HL-60 (cell line): ENCODE measurements at regions not wholly inside any gene's neighbourhood (a gene's known extent, or its start where the extent isn't known, plus 50 kb on each side); places are given as distances from the start of the nearest gene placed in this dataset.

Source experiments
- DNase-seq, 2 experiments: peaks; one replicate each; pipeline ENCODE4 v3.0.0-alpha.2; 2010 to 2020; ENCODE audit warnings: low read depth in 1 of 2, low spot score in 1 of 2
- H3K27ac ChIP-seq: fragments of 250-450 bp; sonication (Bioruptor Pico); replicated peaks from 2 replicates; pipeline ENCODE4 v1.5.1; 2020; ENCODE audit warnings: mild to moderate bottlenecking, moderate library complexity
- H3K27me3 ChIP-seq: fragments of 250-450 bp; sonication (Bioruptor Pico); 2 replicates; pipeline ENCODE4 v1.5.1; 2021; ENCODE audit warnings: mild to moderate bottlenecking, moderate library complexity; ENCODE audit not compliant: insufficient read depth, poor library complexity, severe bottlenecking
- H3K4me3 ChIP-seq: replicated peaks from 2 replicates; pipeline ENCODE4 v1.5.1; 2011; ENCODE audit warnings: mild to moderate bottlenecking, control low read depth, low read length; ENCODE audit not compliant: insufficient read depth
- GABPA ChIP-seq: IDR thresholded peaks from 2 replicates; pipeline ENCODE4 v1.6.1; 2012; ENCODE audit warnings: low read depth
- POLR2AphosphoS5 ChIP-seq: IDR thresholded peaks from 2 replicates; pipeline ENCODE4 v1.6.1; 2012; ENCODE audit warnings: low read depth
- SPI1 ChIP-seq: IDR thresholded peaks from 2 replicates; pipeline ENCODE4 v1.6.1; 2012; ENCODE audit warnings: low read depth, mild to moderate bottlenecking, borderline replicate concordance
- TF ChIP-seq, protein P1 (sequence below): IDR thresholded peaks from 2 replicates; pipeline ENCODE4 v1.6.1; 2012; ENCODE audit warnings: low read depth; ENCODE audit not compliant: insufficient replicate concordance
- TF ChIP-seq, protein P2 (sequence below): IDR thresholded peaks from one replicate; pipeline ENCODE4 v1.5.1; 2011; ENCODE audit warnings: low read length, control low read depth, inconsistent platforms; ENCODE audit not compliant: insufficient read depth

DNA sequence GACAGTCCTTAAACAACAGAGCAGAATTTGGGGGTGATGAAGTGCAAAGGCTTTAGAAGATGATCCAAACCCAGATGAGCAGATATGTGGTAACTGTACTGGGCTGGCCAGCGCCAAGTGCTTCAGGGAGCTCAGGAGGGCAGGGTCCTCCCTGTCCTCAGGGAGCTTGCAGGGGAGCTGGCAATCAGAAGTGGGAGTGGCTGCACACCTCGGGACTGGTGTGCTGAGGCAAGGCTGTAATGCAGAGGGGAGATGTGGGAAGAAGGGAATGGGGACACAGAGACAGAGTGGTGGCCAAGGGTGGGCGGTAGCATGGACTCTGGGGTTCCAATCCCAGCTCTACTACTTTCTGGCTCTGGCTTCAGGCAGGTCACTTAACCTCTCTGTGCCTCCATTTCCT is 235.6 kb upstream of the NCAM1 start:
- no peak for DNase-seq
- no peak overlapping the region for H3K4me3 ChIP-seq
- TF ChIP-seq POLR2AphosphoS5 (no peak), GABPA (no peak), SPI1 (no peak)
- TF ChIP-seq, protein P1, sequence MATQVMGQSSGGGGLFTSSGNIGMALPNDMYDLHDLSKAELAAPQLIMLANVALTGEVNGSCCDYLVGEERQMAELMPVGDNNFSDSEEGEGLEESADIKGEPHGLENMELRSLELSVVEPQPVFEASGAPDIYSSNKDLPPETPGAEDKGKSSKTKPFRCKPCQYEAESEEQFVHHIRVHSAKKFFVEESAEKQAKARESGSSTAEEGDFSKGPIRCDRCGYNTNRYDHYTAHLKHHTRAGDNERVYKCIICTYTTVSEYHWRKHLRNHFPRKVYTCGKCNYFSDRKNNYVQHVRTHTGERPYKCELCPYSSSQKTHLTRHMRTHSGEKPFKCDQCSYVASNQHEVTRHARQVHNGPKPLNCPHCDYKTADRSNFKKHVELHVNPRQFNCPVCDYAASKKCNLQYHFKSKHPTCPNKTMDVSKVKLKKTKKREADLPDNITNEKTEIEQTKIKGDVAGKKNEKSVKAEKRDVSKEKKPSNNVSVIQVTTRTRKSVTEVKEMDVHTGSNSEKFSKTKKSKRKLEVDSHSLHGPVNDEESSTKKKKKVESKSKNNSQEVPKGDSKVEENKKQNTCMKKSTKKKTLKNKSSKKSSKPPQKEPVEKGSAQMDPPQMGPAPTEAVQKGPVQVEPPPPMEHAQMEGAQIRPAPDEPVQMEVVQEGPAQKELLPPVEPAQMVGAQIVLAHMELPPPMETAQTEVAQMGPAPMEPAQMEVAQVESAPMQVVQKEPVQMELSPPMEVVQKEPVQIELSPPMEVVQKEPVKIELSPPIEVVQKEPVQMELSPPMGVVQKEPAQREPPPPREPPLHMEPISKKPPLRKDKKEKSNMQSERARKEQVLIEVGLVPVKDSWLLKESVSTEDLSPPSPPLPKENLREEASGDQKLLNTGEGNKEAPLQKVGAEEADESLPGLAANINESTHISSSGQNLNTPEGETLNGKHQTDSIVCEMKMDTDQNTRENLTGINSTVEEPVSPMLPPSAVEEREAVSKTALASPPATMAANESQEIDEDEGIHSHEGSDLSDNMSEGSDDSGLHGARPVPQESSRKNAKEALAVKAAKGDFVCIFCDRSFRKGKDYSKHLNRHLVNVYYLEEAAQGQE, result no peak
- TF ChIP-seq, protein P2, sequence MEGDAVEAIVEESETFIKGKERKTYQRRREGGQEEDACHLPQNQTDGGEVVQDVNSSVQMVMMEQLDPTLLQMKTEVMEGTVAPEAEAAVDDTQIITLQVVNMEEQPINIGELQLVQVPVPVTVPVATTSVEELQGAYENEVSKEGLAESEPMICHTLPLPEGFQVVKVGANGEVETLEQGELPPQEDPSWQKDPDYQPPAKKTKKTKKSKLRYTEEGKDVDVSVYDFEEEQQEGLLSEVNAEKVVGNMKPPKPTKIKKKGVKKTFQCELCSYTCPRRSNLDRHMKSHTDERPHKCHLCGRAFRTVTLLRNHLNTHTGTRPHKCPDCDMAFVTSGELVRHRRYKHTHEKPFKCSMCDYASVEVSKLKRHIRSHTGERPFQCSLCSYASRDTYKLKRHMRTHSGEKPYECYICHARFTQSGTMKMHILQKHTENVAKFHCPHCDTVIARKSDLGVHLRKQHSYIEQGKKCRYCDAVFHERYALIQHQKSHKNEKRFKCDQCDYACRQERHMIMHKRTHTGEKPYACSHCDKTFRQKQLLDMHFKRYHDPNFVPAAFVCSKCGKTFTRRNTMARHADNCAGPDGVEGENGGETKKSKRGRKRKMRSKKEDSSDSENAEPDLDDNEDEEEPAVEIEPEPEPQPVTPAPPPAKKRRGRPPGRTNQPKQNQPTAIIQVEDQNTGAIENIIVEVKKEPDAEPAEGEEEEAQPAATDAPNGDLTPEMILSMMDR, result no peak
- H3K27me3 ChIP-seq, result no peaks in the 10 kb centered on the region
- H3K27ac ChIP-seq, result no peak overlapping the region

DNA sequence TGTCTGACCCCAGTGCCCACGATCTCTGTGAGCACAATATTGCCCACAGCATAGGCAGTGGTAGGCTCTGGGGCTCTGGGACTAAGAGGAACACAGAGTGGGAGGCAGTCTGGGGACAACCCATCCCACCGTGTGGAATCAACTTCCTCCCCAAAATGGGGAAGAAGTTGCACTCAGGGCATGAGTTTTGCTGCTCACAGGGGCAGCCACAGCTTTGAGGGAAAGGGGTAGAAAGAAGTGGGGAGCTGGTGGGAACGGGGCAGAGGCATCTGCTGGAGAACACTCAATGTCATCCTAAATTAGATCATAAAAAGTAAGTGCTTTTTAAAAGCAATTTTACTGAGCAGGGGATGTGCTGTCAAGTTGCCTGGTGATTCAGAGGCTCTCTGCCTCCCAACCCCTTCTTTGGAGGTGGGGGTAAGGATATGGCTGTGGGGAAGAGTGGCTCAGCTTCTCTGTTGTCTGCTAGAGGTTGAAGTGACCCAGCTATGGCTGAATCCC is 233.8 kb upstream of the NCAM1 start:
- DNase-seq, result peak in 1 of 2 experiments; percentile 10
- Histone ChIP-seq H3K27me3 (no peaks in the 10 kb centered on the region), H3K27ac (no peak overlapping the region), H3K4me3 (no peak overlapping the region)
- peak; percentile 33; the same call in 1 of the 2 replicates for TF ChIP-seq SPI1
- TF ChIP-seq, protein P1, result no peak

DNA sequence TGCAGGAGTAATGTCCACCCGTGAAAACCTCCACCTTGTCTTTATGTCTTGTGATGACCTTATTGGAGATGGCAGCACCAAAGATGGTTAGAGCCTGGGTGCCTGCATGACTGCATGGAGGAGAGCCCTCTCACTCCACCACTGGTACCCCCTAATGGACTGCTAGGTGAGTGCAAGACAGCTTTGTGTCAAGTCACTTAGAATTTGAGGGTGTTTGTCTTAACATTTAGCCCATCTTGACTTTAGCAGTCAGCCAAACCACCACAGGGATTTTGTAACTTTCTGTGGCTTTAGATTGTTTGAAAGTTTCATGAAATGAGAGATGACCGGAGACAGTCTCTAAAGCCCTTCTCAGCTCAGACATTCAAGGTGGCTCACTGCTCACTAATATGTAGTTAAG is 232.9 kb upstream of the NCAM1 start:
- Histone ChIP-seq H3K4me3 (no peak overlapping the region), H3K27me3 (no peaks in the 10 kb centered on the region), H3K27ac (no peak overlapping the region)
- DNase-seq, result no peak
- no peak for TF ChIP-seq GABPA
- TF ChIP-seq, protein P1, result no peak
- TF ChIP-seq, protein P2, result no peak
- TF ChIP-seq POLR2AphosphoS5, result no peak
- TF ChIP-seq SPI1, result no peak
